ENCODE measurements at regions not wholly inside any gene's neighbourhood (a gene's known extent, or its start where the extent isn't known, plus 50 kb on each side); places are given as distances from the start of the nearest gene placed in this dataset.

- H3K36me3 ChIP-seq, result no peaks in the 10 kb centered on the region
- H3K4me3 ChIP-seq, result no peak overlapping the region
- H3K27ac ChIP-seq, result no peak overlapping the region
- no peak for DNase-seq (ENCODE audit: low spot score in 2 of 2)
- TF ChIP-seq POLR2A (IDR thresholded peaks at IDR 0.05) (no peak), CTCF (IDR thresholded peaks at IDR 0.05) (no peak), EP300 (IDR thresholded peaks at IDR 0.05) (no peak)
- WGBS, 2 donors, result 91 to 93% methylated on average over 5 of the region's 5 CpGs
- H3K4me1 ChIP-seq, result no peaks in the 10 kb centered on the region
- no peaks in the 10 kb centered on the region for H3K27me3 ChIP-seq
- H3K9me3 ChIP-seq, result no peaks in the 10 kb centered on the region
Measured at GRCh38 chr2:136215908-136216472, 98.0 kb upstream of the CXCR4 start.

- Histone ChIP-seq H3K36me3 (no peaks in the 10 kb centered on the region), H3K4me3 (no peak overlapping the region), H3K4me1 (no peaks in the 10 kb centered on the region), H3K27me3 (no peaks in the 10 kb centered on the region), H3K9me3 (no peaks in the 10 kb centered on the region), H3K27ac (no peak overlapping the region)
- 48 to 60% methylated on average over 2 of the region's 2 CpGs for WGBS, 2 donors
- no peak for TF ChIP-seq EP300 (IDR thresholded peaks at IDR 0.05)
- TF ChIP-seq CTCF (IDR thresholded peaks at IDR 0.05), result no peak
- no peak for TF ChIP-seq POLR2A (IDR thresholded peaks at IDR 0.05)
- no peak for DNase-seq (ENCODE audit: low spot score in 2 of 2)
Measured at GRCh38 chr2:136215449-136215848, 97.5 kb upstream of the CXCR4 start.

GRCh38 chr2:136214307-136215200 lies 96.6 kb upstream of the CXCR4 start:
- Histone ChIP-seq H3K36me3 (no peaks in the 10 kb centered on the region), H3K27ac (no peak overlapping the region), H3K4me1 (no peaks in the 10 kb centered on the region), H3K4me3 (no peak overlapping the region), H3K9me3 (no peaks in the 10 kb centered on the region), H3K27me3 (no peaks in the 10 kb centered on the region)
- no peak for DNase-seq (ENCODE audit: low spot score in 2 of 2)
- TF ChIP-seq EP300 (IDR thresholded peaks at IDR 0.05) (peak in 1 of 2 donors; percentile 42), POLR2A (IDR thresholded peaks at IDR 0.05) (no peak)
- 56% methylated on average over 5 of the region's 5 CpGs for WGBS, 2 donors

- no peak for DNase-seq (ENCODE audit: low spot score in 2 of 2)
- Histone ChIP-seq H3K27me3 (no peaks in the 10 kb centered on the region), H3K4me1 (no peaks in the 10 kb centered on the region), H3K36me3 (no peaks in the 10 kb centered on the region), H3K4me3 (no peak overlapping the region), H3K9me3 (no peaks in the 10 kb centered on the region), H3K27ac (peak overlapping the region in 1 of 4 donors; percentile 29)
- WGBS, 2 donors, result 82 to 89% methylated on average over 3 of the region's 3 CpGs
- TF ChIP-seq CTCF (IDR thresholded peaks at IDR 0.05), result no peak
- TF ChIP-seq EP300 (IDR thresholded peaks at IDR 0.05), result no peak
- TF ChIP-seq POLR2A (IDR thresholded peaks at IDR 0.05), result no peak
Measured at GRCh38 chr2:136213836-136214235, 95.9 kb upstream of the CXCR4 start.

GRCh38 chr2:136212426-136213378 lies 94.8 kb upstream of the CXCR4 start:
- WGBS, 2 donors, result 56 to 72% methylated on average over 5 of the region's 5 CpGs
- Histone ChIP-seq H3K9me3 (no peaks in the 10 kb centered on the region), H3K4me3 (no peak overlapping the region), H3K36me3 (no peaks in the 10 kb centered on the region), H3K27ac (peak overlapping the region in 1 of 4 donors; percentile 40), H3K27me3 (no peaks in the 10 kb centered on the region), H3K4me1 (no peaks in the 10 kb centered on the region)
- TF ChIP-seq POLR2A (IDR thresholded peaks at IDR 0.05) (no peak), EP300 (IDR thresholded peaks at IDR 0.05) (no peak), CTCF (IDR thresholded peaks at IDR 0.05) (no peak)
- DNase-seq (ENCODE audit: low spot score in 2 of 2), result no peak

Data from tibial nerve (tissue), 4 donors.